UCSD-AML1 (cell line): ENCODE measurements at regions not wholly inside any gene's neighbourhood (a gene's known extent, or its start where the extent isn't known, plus 50 kb on each side); places are given as distances from the start of the nearest gene placed in this dataset.
"Not testable (repeated sequence)": the region's sequence is repeated elsewhere in the genome, so short reads cannot be mapped to it uniquely, and the experiment has no call there.

Source experiments
- DNase-seq: peaks from one replicate; lab custom pipeline; 2025; ENCODE audit not compliant: unreplicated experiment; lab: John Stamatoyannopoulos, UW

DNA sequence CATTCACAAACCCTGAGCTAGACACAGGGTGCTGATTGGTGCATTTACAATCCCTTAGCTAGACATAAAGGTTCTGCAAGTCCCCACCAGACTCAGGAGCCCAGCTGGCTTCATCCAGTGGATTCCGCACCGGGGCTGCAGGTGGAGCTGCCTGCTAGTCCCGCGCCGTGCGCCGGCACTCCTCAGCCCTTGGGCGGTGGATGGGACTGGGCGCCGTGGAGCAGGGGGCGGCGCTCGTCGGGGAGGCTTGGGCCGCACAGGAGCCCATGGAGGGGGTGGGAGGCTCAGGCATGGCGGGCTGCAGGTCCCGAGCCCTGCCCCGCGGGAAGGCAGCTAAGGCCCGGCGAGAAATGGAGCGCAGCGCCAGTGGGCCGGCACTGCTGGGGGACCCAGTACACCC, 725.7 kb downstream of the TBC1D22A start:
- DNase-seq, result not testable (repeated sequence)

DNA sequence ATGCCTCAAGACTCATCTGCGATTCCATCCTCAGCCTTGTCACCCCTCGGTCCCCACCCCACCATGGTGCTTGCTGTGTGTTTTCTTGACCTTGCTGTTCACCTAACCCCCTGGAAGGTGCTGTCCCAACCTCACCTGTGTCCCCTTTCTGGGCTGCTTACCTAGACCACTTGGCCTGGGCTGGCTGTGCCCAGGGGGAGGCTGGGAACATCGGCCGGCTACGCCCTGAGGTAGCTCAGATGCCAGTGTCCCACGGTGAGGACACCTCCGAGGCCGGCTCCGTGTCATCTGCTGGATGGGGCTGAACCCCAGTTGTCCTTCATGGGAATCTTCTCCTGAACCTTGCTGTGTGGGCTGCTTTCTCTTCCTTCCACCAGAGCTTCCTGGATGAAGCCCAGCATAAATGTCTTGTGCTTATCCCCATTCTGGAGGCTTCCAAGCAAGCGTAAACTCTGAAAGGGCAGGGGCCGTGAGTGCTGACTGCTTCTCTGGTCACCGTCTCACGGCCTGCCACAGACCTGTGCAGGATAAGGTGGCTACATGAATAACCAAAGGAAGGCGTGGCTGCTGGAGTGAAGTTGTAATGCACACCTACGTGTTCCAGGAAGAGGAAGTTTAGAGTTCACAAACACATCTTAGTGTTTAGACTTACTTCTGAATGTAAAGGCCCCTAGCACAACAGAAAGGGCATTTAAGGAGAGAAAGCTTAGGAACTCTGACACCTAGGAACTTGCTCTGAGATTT, 724.3 kb downstream of the TBC1D22A start:
- no peak for DNase-seq

DNA sequence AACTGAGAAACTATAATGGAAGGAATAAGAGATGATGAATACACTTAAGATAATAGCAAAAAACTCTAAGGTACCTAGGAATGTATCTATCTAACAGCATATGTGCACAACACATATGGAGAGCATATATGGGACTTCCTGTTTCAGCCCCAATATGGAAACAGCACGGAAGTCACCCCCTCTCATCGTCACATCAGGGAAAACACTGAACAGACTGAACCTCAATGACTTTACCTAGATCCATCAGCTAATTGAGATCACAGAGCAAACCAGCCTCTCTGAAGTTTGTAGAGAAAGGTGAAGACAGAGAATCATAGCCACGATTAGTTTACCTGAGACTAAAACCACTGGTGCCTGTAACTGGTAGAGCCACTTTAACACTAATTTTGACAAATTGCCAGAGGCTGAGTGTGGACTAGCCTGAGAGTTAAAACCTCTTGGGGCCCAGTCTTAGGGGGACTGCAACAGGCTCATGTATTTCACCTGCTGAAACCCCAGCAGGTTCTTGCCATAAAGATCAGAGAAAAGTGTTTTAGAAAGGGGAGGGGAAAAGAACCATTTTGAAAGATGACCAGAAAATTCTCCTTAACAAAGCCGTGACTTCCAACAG, 722.6 kb downstream of the TBC1D22A start:
- DNase-seq, result no peak

DNA sequence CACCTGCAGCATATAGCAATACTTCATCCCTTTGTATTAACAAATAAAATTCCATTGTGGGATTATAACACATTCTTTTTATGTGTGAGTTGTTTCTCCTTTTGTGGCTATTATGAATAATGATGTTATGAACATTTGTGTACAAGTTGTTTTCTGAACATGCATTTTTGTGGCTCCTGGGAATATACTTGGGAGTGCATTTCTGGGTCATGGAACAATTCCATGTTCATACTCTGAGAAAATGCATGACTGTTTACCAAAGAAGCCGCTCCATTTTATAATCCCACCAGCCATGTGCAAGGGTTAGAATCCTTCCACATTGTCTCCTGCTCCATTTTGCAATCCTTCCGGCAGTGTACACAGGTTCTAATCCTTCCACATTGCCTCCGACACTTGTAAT, 713.8 kb downstream of the TBC1D22A start:
- DNase-seq, result no peak

DNA sequence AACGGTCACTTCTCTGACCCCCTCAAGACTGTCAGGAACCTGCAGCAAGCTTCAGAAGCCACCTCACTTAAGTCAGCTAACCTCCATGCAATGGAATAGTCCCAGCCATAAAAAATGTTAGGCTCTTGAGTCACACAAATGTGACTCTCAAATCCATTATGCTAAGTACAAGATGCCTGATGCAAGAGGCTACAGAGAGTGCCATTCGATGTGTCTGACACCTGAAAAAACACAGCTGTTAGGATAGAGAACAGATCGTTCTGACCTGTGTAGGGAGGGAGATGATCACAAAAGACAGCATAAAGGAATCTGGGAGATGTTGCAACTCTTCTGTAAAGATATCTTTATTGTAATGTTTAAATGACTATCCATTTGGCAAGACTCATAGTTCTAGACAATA, 712.4 kb downstream of the TBC1D22A start:
- DNase-seq, result no peak

DNA sequence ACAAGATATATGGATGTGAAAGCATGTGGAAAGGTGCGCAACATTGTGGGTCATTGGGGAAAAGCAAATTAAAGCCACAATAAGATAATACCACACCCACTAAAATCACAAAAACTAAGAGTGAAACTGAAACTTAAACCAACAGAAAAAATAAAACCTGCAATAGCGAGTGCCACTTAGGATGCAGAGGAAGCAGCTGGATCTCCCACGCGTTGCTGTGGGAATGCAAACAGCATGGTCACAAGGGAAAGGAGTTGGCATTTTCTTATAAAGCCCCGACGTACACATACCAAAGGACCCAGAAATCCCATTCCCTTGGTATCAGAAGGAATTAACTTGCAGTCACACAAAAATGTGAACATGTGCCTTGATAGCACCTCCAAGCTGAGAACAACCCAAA, 712.0 kb downstream of the TBC1D22A start:
- no peak for DNase-seq

DNA sequence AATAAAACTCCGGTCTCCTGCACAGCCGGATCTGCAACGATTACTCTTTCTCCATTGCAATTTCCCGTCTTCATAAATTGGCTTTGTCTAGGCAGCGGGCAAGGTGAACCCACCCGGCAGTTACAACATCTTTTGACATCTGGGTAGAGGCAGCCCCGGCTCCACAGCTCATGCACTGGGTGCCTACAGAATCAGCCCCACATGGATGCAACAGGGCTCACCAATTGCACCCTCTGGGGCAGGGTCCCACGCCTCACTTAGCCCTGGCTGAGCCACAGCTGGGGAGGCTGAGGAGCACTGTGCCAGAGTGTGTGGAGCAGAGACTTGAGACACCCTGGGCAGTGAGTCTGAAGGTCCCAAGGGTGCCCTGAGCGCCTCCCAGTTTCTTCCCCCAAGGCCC, 710.2 kb downstream of the TBC1D22A start:
- DNase-seq, result no peak

DNA sequence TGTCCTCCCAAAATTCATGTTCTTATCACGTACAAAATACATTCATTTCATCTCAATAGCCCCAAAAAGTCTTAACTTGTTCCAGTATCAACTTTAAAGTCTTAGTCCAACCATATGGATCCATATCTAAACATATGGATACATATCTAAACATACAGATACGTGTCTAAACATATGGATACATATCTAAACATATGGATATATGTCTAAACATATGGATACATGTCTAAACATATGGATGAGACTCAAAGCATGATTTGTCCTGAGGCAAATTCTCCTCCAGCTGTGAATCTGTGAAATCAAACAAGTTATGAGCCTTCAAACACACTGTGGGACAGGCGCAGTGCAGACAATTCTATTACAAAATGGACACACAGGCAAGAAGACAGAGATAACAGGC, 709.0 kb downstream of the TBC1D22A start:
- no peak for DNase-seq

DNA sequence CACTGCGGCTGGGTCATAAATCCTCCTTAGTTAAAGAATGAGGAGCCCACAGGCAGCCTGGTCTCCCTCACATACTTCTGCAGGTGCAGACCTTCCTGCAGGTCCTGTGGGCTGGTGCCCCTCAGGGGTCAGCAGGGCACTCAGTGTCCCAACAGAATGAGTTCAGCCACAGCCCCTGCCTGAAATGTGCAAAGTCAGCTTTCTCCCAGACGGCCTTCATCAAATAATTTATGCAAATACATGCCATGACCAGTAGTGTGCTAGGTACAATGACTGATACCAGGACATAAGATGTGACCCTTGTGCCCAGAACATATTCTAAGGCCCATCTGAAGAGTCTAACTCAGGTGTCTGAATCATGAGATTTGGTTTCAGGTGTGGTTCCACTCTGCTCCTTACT, 703.4 kb downstream of the TBC1D22A start:
- DNase-seq, result no peak

DNA sequence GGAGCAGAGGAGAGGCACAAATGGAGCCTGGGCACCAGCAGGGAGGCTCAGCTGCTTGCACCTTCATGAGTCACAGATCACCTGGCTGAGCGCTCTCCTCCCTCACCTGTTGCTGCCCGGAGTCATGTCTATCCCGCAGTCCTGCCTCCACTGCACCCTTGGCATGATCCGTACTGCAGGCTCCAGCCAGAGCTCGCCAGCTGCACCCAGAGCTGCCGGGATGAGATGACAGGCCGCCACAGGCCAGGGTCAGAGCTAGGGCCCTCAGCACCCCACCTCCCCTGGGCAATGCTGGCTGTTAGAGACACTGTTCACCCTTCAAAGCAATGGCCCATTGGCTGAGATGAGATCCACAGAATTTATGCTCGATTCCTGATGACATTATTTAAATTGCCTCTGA, 702.8 kb downstream of the TBC1D22A start:
- no peak for DNase-seq

DNA sequence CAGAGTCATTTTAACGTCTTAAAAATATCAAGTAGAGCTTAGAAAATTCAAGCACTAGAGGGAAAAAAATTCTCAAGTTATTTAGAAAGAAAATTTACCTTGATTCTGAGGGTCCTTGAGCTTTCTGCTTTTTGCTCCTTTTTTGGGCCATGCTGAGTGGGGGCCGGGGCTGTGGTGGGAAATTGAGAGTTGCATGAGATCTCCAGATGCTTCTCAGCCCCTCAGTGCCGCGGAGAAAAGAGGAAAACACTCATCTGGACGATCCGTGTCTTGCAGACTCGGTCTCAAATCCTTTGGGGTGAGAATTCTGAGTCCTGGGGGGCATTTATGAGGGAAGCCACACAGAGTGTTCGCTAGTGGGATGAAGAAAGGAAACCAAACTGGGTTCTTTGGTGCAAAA, 700.8 kb downstream of the TBC1D22A start:
- DNase-seq, result no peak

DNA sequence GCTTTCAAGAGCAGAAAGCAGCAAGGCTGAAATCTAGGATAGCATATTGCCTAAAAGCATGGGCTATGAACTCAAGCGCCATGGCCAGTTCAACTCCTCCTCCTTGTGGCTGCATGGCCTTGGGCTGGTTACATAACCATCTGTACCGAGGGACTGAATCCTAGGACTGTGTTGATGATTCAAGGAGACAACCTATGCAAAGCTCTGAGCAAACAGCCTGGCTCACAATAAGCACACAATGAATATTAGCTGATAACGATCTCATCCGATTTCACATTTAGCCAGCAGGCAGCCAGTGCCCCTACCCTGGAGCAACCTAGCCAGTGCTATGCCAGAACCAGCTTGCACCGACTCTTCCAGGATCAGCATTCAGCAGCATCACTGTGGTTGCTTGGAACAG, 698.4 kb downstream of the TBC1D22A start:
- DNase-seq, result no peak

DNA sequence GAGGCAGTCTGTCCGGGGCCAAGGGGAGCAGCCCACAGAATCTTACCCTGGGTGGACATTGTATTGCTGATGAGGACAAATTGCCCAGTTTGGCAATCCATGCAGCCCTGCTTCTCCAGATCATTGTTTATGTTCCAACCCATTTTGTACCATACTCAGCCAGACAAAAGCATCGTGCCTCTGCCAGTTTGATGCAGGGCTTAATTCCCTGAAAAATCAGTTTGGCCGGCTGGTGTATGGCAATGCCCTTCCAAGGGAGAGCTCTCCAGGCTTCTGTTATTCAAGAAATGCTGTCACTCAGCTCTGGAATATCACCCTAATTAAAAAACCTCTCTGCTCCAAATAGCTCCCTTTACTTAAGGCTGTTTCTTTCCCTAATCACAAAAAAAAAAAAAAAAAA, 697.7 kb downstream of the TBC1D22A start:
- DNase-seq, result no peak

DNA sequence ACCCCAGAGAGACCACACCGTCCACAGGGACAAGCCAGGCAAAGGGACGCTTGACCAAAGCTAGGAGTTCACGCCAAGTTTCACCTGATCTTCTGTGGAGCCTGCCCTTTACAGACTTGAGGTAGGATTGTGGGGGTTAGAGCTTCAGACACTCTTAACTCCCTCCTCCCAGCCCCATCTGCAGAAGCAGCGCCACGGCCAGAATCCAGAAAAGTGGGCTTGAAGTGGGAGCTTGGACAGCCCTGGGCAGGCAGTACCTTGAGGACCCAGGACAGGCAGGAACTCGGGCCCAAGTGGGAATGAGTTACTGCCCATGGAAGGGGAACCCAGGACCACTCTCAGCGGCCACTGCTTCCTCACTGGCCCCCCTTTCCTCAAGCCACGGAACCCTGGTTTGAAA, 695.9 kb downstream of the TBC1D22A start:
- no peak for DNase-seq

DNA sequence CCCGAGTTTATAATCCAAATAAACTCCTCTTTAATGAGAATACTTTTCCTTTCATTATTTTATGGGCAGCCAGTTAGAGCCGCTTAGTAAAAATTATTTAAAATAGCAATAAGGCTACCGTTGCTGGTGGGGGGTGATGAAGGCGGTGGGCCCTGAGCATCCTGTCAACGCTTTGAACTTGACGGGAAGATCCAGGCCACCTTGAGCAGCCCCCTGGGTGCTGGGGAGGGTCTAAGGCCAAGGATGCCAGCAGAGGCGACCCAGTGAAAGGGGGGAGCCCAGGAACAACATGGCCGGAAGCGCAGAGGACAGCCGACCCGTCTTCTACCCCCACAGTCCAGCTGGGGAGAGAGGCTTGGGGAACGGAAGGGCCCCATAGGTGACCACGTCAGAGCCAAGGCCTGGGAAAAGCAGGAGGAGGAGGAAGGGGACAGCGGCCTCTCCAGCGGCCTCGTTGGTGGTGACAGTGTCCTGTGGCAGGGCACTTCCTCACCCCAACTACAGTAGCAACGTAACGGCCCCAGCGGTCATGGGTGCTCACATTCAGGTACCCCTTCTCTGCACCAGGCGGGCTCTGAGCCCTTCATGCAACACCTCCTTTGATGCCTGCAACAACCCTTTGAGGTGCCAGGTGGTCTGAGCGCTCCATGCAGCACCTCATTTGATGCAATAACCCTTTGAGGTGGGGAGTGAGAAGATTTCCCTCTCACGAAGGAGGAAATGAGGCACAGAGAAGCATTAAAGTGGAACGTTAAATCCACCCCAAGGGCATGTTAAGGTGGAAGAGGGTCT, 695.3 kb downstream of the TBC1D22A start:
- DNase-seq, result no peak

DNA sequence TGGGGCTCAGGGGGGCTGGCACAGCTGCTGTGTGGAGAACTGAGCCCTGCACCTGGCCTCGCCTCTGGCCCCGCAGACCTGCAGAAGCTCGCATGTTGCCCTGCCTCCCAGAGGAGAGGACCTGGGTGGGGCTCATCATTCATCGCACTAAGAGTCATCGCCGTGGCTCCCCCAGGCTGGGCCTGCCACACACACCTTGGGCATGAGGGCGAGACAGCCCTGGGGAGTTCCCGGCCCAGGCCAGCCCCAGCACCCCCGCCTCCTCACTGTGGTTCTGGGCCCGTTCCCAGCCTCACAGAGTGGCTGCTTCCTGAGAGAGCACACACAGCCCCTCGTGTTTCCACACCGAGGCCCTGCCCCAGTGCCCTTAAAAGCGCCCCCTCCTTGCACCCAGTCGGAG, 694.6 kb downstream of the TBC1D22A start:
- DNase-seq, result no peak

DNA sequence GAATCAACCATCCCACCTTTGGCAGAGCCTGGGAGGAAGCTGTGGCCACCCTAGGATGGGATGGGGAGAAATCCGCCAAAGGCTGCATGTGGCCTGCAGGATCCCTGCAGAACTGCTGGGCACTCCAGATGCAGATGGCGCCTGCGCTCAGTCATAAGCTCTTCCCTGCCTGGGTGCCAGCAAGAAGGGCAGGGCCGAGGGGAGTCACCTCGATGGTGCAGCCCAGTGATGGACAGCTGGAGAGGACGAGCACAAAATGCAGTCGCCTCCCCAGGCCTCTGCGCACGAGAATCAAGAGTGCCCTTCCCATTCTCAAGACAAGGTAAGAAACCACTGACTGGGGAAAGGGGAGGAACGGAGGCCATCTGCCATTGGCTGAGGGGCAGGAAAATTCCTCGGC, 693.6 kb downstream of the TBC1D22A start:
- DNase-seq, result no peak

DNA sequence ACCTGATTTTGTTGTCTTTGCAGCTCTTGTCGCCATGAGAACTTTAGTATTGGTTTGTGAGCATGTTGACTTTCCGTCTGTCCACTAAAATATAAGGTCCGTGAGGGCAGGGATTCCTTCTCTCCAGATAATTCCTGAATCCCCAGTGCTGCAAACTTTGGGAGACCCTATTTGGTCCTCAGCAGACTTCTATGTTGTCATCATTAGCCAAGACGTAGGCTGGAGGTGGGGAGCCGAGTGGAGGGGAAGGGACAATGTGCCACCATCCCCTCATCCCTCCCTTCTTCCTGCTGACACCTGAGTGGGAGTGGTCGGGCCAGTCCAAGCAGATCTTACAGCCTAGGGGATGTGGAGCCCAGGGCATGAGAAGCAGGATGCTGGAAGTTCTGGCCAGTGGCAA, 690.6 kb downstream of the TBC1D22A start:
- DNase-seq, result no peak

DNA sequence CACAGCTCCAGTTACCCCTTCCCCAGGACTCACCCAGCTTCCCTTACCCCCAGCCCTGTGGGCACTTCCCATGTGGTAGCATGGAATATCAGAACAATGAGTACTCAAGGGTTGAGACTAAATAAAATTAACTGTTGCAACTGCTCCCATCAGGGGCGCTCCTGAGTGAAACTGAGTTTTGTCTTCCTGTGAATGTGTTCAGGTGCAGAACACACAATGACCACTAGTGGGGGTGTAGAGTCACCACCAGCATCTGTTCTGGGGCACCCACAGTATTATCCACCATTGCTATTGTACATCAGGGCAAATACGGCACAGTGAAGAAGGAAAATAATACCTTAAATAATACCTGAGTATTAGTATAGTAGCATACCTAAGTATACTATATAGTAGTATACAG, 689.7 kb downstream of the TBC1D22A start:
- no peak for DNase-seq

DNA sequence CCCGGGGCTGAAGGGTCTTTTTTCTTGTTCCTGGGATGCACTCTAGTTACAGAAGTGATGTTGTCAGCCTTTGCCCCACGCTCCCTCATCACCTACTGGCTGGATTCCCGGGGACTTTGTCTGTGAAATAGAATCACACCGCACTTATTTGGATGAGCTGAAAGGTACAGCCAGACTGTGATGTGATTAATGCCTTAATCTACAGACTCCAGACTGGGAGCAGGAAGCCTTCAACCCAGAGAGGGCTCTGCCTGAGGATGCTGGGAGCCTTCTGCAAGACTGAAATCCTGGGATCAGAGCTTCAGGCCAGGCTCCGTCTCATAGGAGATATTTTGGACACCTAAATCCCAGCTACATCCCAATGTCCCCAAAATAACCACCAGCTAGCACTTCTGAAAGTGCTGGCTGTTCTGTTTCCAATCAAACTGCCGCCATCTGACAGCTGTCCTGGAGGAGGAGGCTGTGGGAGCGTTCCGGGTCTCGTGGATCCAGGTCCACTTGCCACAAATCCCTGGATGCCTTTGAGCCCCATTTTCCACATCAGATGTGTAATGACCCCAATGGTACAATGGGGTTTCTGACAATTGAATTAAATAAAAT, 688.5 kb downstream of the TBC1D22A start:
- no peak for DNase-seq

DNA sequence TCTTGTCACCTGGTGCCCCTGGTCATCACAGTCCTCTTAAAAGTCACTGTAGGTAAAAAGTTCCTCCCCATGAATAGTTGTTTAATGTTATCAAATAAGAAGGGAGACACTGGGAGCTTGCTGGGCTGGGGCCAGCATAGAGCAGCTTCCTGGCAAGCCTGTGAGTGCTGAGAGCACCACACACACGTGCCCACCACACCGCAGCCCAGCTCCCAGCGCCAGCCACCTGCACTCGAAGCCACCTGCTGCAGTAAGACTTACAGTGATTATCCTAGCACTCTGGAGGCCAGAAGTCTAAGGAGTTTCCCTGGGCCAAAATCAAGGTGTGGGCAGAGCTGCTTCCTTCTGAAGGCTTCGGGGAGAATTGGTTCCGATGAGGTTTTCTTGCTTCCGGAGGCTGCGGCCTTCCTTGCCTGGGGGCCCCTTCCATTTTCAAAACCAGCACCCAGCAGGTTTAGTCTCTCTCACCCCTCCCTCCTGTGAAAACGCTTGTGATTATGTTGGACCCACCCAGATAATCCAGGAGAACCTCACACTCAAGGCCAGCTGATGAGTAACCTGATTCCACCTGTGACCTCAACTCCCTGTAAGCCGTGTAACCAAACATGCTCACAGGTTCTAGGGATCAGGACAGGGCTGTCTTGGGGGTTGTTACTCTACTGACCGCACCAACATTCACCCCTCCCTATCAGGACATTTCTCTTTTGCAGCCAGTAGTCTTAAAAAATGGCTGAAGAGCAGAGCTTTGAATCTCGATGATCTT, 687.2 kb downstream of the TBC1D22A start:
- no peak for DNase-seq
